COR-L47 (cell line): ENCODE measurements at regions not wholly inside any gene's neighbourhood (a gene's known extent, or its start where the extent isn't known, plus 50 kb on each side); places are given as distances from the start of the nearest gene placed in this dataset.
"Not testable (repeated sequence)": the region's sequence is repeated elsewhere in the genome, so short reads cannot be mapped to it uniquely, and the experiment has no call there.

ENCODE experiments used
- DNase-seq: peaks from one replicate; lab custom pipeline; 2025; lab: John Stamatoyannopoulos, UW

GRCh38 chr15:62218841-62219240 is 53.8 kb upstream of the C2CD4B start:
- DNase-seq: no peak

GRCh38 chr15:62219799-62220198 is 54.7 kb upstream of the C2CD4B start:
- no peak for DNase-seq

GRCh38 chr15:62223020-62223419 is 57.9 kb upstream of the C2CD4B start:
- no peak for DNase-seq

GRCh38 chr15:62228604-62229003 is 63.5 kb upstream of the C2CD4B start:
- no peak for DNase-seq

GRCh38 chr15:62231856-62232255 is 66.8 kb upstream of the C2CD4B start:
- DNase-seq: no peak

GRCh38 chr15:62240121-62241096 is 75.3 kb upstream of the C2CD4B start:
- no peak for DNase-seq

DNA sequence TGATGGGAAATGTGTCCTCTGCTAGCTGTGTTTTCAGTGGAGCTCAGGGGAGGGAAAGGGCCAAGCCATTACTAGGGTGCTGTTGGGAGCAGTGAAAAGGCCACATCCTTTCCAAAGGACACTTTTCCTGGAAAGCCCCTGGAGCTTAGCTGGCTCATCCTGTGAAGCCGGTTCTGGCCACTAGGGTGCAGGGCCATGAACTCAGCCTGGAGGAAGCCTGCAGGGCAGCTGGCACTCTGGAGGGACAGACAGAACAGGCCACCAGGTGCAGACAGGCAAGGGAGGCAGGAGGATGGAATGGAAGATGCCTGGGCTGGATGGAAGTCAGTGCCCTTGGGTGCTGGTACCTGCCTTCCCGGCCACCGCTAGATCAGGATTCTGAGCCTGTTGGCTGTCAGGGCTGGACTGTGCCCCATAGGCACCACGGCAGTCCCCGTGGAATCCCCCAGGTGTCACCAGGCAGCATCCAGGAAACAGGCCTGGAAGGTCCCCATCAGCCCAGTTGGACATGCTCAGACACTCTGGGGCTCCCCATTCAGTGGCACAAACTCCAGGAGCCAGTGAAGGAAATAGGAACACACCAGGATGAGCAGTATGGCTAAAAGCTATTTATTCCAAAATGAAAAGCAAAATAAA is 76.2 kb upstream of the C2CD4B start:
- no peak for DNase-seq

DNA sequence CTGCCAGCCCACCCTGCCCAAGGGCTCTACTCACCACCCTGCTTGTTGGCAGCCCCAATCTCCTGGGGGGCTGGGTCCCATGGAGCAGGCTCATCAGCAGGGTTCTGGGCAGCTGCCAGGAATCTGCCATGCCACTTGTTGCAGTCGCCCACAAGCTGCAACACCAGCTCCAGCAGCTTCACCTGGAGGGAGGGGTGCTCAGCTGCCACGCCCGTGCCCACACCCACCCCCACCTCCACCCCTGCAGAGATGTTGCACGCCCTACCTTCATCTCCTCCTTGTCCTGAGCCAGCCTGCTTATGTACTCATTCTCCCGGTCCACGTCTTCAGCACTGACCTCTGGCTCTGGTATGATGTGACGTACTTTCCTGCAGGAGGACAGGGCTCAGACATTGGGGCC is 77.9 kb upstream of the C2CD4B start:
- peak; percentile 41 for DNase-seq

GRCh38 chr15:62244762-62245161 is 79.7 kb upstream of the C2CD4B start:
- DNase-seq: no peak

DNA sequence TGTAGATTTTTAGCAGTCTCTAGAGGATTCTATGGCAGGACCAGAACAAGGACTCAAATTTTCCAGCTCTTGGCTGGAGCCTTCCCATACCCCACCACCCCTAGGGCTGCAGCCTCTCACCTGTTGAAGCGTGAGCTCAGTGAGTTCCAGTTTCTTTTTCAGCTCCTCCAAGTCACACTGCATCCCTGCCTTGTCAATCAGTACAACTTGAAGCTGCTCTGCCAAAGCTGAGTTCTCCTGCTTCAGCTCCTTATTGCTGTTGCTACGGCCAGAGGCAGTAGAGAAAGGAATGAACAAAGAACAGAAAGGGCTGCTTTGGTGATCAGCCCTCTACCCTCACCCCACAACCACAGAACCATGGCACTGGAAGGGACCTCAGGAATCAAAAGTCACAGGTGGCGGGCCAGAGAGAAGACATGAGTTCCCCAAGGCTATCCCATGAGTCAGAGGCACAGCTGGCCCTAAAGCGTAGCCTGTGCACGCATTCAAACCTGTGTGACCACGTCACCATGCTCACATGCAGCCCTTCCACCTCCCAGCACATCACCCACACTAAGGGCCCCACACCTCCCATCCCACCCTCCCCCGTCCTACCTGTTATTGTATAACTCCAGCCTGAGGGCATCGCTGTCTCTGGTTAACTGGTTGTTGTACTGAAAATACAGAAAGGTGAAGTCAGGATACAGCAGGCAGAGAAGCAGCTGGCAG is 83.3 kb upstream of the C2CD4B start:
- no peak for DNase-seq

DNA sequence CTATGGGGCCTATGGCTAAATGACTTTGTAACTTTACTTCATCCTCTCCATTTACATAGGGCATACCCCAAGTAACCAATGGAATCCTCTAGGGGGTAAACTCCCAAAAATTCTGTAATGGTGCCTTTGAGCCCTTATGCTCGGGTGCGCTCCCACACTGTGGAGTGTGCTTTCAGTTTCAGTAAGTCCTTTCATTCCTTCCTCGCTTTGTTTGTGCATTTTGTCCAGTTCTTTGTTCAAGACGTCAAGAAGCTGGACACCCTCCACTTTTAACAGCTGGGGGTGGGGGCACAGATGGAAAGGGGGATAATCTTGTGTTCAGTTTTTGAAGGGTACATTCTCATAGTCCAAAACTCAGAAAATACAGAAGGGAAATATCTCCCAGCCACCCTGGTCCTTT is 84.4 kb upstream of the C2CD4B start:
- no peak for DNase-seq

DNA sequence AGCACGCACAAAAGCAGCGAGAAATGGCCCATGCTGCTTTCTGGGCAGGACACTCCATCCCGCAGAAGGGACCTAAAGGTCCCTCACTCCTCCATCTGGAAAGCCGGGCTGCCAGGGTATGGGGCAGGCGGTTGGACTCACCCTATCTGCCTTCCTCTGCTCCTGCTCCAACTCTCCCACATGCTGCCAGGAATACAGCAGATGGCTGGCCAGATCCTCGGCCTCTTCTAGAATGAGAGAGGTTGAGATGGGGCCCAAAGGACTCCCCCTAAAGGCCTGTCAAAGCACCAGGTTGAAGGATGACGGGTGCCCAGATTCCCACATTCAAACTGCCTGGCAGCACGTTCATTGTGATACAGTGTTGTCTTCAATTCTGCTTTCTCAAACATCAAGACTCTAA is 85.1 kb upstream of the C2CD4B start:
- no peak for DNase-seq

GRCh38 chr15:62250978-62251377 is 85.9 kb upstream of the C2CD4B start:
- no peak for DNase-seq

- no peak for DNase-seq
Measured at GRCh38 chr15:62253294-62253693, 88.2 kb upstream of the C2CD4B start.

DNA sequence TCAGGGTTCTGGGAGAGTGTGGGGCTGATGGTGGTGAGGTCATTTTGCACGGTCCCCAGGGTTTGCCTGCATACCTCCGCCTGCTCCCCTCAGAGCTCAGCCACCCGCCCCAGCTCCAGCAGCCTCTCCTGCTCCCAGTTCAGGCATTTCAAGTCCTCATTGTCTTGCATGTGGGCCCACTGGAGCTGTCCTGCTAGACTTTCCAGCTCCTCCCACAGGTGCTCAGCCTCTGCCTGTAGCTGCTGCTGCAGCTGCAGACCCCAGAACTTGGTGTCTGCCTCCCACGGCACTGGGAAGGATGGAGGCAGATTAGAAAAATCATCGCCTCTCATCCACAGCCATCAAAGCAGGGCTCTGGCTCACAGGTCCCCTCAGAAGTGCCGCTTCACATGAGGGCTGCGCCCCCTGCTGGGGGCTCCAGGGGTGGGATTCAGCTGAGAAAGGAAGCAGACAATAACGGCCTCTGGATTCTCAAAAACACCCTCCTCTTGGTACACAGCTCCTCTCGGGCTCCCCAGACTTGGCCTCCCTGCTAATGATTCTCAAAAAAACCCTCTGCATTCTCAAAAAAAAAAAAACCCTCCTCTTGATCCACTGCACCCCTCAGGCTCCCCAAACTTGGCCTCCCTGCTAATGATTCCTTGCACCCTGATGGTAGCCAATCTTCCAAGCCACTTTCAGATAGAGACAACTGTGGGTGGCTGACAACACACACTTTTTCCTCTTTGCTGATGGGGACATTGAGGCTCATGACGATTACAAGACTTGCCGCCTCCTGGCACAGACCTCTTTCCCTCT is 89.3 kb upstream of the C2CD4B start:
- peak; percentile 61 for DNase-seq

GRCh38 chr15:62256430-62256829 is 91.3 kb upstream of the C2CD4B start:
- not testable (repeated sequence) for DNase-seq

GRCh38 chr15:62257996-62258521 is 93.0 kb upstream of the C2CD4B start:
- no peak for DNase-seq

DNA sequence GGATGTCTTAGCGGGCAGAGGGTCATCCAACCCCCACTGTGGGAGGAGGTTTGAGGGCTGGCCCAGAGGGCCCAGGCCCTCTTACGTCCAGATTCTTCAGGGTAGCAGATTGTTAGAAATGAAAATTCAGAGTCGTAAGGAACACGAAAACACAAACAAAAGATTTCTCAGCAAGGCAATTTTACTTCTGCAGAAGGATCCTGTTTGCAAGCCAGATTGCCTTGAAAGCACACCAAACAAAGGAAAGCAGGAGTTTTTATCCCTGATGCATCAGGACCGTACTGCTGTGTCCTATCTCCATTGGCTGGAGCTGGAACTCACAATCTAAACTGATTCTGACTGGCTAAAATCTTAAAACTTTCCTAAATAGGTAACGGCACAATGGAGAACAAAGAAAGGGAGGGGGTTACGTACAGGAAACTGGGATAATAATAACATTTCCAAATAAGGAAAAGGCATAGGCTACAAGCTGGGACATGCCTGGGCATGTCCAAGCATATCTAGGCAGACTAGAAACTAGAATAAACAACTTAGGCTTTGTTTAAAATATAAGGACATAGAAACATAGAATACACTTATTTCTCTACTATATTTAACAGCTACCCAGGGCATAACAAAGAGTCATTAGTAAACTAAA is 97.3 kb upstream of the C2CD4B start:
- no peak for DNase-seq

GRCh38 chr15:62264196-62264595 is 99.1 kb upstream of the C2CD4B start:
- DNase-seq: no peak

DNA sequence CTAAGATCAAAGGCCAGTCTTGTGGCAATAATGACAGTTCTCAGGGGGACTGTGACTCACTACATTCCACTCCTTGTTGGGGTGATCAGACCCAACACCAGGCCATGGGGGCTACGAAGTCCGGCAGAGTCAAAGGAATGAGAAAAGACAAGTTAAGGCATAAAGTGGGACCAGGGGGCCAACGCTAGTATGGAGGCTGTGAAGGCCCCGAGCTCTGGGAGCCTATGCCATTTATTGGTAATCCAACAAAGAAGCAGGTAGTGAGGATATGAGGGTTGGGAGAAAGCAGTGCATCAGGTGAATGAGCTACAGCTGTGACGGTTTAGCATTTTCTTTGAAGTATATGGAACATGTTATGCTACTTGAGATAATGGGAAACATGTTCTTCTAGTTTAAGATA is 104.4 kb upstream of the C2CD4B start:
- DNase-seq: no peak
